ENCODE measurements at regions not wholly inside any gene's neighbourhood (a gene's known extent, or its start where the extent isn't known, plus 50 kb on each side); places are given as distances from the start of the nearest gene placed in this dataset.

DNA sequence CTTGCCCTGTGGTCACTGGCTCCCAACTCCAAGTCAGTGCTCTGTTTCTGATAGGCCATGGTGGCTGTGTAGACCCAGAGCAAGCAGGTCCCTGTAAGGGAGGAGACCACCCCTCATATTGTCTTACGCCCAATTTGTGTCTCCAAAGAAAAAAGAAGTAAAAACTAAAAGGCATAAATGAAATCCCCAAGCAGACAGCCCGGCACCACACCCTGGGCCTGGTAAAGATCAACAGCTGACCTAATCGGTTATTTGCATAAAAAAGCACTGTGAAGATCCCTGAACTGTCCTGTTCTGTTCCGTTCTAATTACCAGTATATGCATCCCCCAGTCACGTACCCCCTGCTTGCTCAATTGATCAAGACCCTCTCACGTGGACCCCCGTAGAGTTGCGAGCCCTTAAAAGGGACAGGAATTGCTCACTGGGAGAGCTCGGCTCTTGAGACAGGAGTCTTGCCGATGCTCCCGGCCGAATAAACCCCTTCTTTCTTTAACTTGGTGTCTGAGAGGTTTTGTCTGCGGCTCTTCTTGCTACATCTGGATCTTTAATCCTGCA, 364.1 kb upstream of the HS6ST1 start:
- DNase-seq (ENCODE audit: low read depth): no peak

DNA sequence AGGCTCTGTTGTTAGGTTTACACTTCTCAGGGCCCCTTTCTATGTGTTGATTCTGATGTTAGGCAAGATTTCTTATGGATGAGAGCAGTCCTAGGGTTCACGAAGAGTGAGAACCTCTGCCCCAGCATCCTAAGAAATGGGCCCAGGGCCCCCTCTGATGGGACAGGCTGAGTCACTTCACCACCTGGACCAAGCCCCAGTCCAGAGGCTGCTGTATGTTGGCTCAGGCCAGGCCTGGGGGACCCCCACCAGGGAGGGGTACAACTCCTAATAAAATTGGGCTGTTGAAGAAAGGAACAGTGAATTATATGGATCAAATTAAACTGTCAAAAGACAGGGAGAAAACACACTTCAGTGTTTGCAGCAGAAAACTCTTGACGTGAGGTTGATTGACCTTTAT, 365.9 kb upstream of the HS6ST1 start:
- no peak for DNase-seq (ENCODE audit: low read depth)

GRCh38 chr2:128685841-128686496, 367.3 kb upstream of the HS6ST1 start:
- DNase-seq (ENCODE audit: low read depth): no peak

DNA sequence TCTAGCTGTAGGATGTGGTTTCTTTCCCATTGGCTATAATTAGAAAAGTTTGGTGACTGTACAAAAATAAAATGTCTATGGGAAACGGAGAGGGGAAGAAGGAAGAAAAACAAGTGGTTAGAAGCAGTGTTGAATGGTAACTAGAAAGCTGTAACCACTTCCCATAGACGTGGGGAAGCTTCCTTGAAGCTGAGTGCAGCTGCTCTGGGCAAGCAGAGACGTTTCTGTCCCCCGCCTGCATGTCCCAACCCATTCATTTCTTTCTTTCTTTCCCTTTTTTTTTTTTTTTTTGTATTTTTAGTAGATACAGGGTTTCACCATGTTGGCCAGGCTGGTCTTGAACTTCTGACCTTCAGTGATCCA, 367.8 kb upstream of the HS6ST1 start:
- no peak for DNase-seq (ENCODE audit: low read depth)

DNA sequence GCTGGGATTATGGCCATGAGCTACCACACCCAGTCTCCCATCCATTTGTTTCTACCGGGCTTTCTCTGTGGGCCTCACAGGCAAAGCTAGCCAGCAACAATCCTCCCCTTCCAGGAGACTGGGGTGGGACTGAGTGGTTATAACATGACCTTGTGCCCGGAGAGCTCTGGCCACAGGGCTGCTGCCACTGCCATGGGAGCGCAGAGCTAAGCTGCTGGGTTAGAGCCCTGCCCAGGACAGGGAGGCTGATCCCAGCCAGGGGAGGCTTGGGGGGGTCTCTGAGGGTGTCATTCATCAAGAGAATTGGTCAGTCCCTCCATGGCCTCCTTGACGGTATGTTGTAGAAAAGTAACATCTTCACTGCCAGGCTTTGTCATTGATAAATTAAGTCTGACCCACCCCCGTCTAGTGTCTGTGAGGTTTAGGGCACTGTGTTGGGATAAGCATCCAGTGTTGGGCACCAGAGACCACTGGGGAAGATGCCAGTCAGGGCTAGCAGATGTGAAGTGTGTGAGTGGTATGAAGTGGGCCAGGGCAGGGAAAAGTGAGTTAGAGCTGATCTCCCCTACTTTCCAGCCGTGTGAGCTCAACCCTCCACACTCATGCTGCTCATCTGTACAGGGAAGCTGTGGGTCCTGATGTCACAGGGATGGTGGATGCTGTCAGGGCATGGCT, 368.4 kb upstream of the HS6ST1 start:
- no peak for DNase-seq (ENCODE audit: low read depth)

- DNase-seq (ENCODE audit: low read depth): no peak
Observed at GRCh38 chr2:128687565-128687964, 368.9 kb upstream of the HS6ST1 start.

DNA sequence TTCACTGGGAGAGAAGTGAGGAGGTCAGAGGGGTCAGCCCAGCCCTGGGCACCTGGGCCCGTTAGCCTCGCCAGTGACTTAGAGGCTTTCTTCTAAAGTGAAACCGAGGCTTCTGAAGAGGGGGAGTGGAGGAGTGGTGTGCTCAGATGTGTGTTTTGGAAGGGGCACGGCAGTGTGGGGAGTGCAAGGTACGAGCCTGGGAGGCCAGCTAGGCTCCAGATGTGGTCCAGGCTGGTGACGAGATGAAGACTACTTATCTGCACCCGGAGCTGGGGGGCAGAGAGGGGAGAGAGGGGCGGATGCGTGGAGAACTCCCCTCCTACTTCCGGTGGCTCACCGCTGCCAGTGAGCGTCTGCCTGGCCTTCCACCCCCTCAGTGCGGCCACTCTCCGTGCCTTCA, 371.3 kb upstream of the HS6ST1 start:
- DNase-seq (ENCODE audit: low read depth): no peak

GRCh38 chr2:128690431-128690830, 371.8 kb upstream of the HS6ST1 start:
- no peak for DNase-seq (ENCODE audit: low read depth)

DNA sequence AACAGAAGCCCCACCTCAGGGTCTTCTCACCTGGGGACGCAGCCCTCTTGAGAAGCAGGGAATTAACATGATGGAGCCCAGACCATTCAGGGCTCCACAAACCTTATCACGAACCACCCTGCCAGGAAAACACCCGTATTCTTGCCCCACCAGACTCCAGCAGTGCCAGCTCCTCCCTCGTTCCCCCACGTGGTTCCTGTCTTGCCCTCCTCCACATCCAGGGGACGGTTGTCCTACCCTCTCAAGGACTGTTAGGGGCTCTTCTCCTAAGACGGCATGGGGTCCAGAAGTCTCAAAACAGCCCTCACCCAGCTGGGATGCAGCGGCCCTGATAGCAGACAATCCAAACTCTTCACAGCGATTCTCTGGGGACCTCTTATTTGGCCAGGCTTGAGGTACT, 372.2 kb upstream of the HS6ST1 start:
- DNase-seq (ENCODE audit: low read depth): no peak

DNA sequence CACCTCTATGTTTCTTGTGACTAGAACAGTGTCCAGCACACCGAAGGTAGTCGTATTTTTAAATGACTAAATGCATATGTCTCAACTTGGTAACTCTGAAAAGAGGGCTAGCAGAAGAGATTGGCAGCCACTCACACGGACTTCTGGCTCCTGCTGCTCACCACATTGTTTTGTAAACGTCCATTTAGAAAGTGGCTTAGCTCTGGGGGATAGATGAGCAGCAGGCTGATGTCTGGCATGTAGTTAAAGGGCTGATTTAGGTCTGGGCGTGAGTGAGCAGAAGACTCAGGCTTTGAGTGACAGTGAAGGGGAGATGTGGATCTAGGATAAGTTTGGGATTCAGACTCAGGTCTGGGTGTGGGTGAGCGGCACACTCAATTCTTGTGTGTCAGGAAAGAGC, 372.9 kb upstream of the HS6ST1 start:
- DNase-seq (ENCODE audit: low read depth): no peak

GRCh38 chr2:128692895-128693742, 374.5 kb upstream of the HS6ST1 start:
- no peak for DNase-seq (ENCODE audit: low read depth)

DNA sequence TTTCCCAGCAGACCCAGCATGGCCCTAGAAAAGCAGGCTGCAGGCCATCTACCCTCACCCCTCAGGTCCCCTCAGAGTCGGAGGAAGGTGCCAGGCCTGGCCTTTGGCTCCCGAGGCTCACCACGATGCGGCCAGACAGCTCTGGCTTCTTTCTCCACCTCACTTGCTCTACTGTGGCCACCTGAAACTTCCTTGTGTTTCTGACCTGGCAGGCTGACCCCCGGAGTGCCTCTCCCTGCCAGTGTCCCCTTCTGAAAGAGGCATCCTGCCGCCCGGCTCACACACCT, 375.0 kb upstream of the HS6ST1 start:
- DNase-seq (ENCODE audit: low read depth): no peak

DNA sequence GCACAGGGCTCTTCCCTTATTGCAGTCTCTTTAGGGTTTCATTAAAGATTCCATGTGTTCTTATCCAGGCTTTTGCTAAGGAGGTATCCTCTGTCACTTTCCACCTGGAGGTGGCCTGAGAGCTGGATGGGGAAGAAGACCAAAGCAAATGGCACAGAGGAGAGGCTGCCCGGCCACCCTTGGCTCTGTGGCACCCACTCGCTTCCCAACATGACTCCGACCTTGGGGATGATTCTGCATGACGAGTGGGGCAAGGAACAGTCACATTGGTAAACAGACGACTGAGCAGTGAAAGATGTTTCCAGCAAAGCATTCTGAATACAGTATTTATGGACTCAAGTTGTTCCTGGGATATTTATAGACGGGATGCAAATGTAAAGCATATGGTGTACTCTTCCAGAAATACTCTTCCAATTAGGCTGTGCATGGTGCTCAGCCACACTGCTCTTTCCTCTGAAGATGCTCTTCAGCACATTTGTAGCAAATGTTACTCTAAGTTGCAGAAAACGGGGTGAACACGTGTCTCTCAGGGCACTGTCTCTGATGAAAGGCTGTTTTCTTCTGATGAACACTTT, 377.1 kb upstream of the HS6ST1 start:
- no peak for DNase-seq (ENCODE audit: low read depth)

- DNase-seq (ENCODE audit: low read depth): no peak
Observed at GRCh38 chr2:128696421-128696820, 377.8 kb upstream of the HS6ST1 start.

DNA sequence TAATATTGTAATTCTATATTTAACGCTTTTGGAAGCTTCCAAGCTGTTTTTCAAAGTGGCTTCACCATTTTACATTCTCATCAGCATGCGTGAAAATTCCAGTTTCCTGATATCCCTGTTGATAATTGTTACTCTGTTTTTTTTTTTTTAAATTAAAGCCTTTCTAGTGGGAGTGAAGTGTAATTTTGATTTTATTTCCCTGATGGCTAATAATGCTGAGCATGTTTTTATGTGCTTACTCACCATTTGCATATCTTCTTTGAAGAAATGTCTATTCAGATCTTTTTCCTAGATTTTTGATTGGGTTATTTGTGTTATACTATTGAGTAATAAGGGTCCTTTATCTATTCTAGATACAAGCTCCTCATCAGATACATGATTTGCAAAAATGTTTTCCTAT, 382.8 kb upstream of the HS6ST1 start:
- no peak for DNase-seq (ENCODE audit: low read depth)

GRCh38 chr2:128702616-128703015, 383.9 kb upstream of the HS6ST1 start:
- DNase-seq (ENCODE audit: low read depth): no peak

DNA sequence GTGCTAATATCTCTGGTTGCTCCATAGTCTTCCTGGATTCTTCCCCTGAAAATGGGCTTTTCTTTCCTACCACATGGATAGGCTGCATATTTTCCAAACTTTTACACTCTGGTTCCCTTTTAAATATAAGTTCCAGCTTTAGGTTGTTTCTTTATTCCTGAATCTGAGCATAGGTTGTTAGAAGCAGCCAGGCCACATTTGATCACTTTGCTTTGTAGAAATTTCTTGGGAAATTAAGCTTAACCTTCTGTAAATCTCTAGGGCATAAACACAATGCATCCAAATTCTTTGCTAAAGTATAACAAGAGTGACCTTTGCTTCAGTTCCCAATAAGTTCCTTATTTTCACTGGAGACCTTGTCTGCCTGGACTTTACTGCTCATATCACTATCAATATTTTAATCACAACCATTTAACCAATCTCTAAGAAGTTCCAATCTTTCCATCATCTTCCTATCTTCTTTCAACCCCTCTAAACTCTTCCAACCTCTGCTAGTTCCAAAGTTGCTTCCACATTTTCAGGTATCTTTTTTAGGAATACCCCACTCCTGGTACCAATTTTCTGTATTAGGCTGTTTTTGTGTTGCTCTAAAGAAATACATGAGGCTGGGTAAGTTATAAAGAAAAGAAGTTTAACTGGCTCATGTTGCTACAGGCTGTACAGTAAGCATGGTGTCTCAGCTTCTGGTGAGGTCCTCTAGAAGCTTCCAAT, 389.6 kb upstream of the HS6ST1 start:
- DNase-seq (ENCODE audit: low read depth): no peak

DNA sequence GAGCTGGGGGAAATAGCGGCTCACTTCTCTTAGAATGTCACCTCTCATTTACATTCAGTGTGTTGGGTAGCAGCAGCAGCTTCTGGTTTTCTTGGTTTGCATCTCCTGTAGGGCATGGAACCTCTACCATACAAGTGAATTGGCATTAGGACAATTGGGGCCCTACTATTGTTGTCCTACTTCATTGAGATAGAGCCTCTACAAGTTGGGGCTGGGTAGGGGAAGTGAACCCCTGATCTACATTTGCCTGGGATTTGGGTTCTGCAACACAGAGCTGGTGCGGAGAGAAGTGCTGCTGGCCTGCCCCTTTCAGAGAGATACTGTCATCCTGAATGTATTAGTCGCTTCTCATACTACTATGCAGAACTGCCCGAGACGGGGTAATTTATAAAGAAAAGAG, 391.6 kb upstream of the HS6ST1 start:
- no peak for DNase-seq (ENCODE audit: low read depth)

DNA sequence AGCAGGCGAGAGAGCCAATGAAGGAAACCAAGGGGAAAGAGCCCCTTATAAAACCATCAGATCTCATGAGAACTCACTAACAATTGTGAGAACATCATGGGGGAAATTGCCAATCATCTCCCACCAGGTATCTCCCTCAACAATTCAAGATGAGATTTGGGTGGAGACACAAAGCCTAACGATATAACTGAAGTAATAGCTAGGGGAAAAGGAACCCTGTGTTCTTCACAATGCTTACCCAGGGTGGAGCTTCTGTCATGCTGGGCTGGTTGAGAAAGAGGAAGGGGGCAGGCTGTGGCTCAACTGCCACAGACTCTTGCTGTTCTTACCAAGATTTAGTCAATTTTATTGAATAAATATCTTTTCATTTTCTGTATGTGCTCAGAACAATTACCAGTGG, 392.1 kb upstream of the HS6ST1 start:
- no peak for DNase-seq (ENCODE audit: low read depth)

DNA sequence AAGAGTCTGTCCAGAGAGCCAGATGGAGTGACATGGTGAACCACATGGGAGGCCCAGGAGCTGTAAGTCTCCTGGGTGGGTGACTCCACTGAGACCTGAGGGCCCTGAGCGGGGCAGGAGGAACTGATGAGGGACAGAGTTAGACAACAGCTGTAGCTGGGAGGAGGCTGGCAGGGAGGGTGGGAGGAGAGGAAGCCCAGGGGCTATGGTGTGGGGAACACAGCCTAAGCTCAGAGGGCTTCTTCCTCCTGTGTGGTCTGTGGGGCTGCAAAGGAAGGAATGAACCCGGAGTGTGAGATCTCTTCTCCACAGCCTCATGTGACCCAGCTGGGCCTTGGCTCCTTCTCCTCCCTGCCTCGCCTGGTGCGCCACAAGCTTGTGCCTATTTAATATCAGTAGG, 395.6 kb upstream of the HS6ST1 start:
- no peak for DNase-seq (ENCODE audit: low read depth)

DNA sequence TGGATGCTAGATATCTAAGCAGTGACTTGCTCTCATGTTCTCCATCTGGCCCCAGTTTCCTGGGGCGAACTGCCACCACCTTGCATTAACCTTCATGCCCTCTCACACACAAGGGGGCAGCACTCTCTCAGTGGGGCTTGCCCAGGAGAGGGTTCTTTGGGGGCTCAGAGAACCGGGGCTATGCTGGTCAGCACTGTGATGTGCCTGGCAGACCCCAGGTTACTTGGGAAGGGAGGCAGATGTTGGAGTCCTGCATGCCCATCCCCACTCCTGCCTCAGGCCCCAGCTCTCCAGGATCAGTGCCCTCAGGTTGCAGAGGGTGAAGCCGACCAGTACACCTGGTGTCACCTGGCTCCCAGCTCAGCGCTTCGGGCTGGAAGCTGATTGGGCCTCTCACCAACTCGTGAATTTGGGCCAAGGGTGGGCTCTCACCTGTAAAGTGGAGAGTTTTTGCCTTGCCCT, 396.2 kb upstream of the HS6ST1 start:
- no peak for DNase-seq (ENCODE audit: low read depth)

All from HT1080 (cell line).